Duodenal mucosa (tissue), 2 donors: ENCODE measurements at regions not wholly inside any gene's neighbourhood (a gene's known extent, or its start where the extent isn't known, plus 50 kb on each side); places are given as distances from the start of the nearest gene placed in this dataset.

ENCODE experiments used
- H3K27ac ChIP-seq: one replicate; pipeline ENCODE4 v1.7.0; 2013; ENCODE audit warnings: low read depth, low read length
- H3K27me3 ChIP-seq, 2 donors: one replicate each; pipeline ENCODE4 v1.7.0; 2013; ENCODE audit warnings: low read length in 2 of 2, control low read depth in 1 of 2; ENCODE audit not compliant: insufficient read depth in 2 of 2, control insufficient read depth in 1 of 2
- H3K36me3 ChIP-seq, 2 donors: one replicate each; pipeline ENCODE4 v1.7.0; 2013; ENCODE audit warnings: low read length in 2 of 2, control low read depth in 1 of 2; ENCODE audit not compliant: insufficient read depth in 2 of 2, control insufficient read depth in 1 of 2
- H3K4me1 ChIP-seq, 2 donors: one replicate each; pipeline ENCODE4 v1.7.0; 2013; ENCODE audit warnings: low read length in 2 of 2, control low read depth in 1 of 2; ENCODE audit not compliant: insufficient read depth in 2 of 2, control insufficient read depth in 1 of 2
- H3K4me3 ChIP-seq, 2 donors: one replicate each; pipeline ENCODE4 v1.7.0; 2013; ENCODE audit warnings: low read length in 2 of 2, low read depth in 1 of 2
- H3K9ac ChIP-seq, 2 donors: one replicate each; pipeline ENCODE4 v1.7.0; 2013; ENCODE audit warnings: low read length in 2 of 2, low read depth in 1 of 2
- H3K9me3 ChIP-seq, 2 donors: one replicate each; pipeline ENCODE4 v1.7.0; 2013; ENCODE audit warnings: low read length in 2 of 2, control low read depth in 1 of 2; ENCODE audit not compliant: control insufficient read depth in 1 of 2

GRCh38 chr3:72280876-72281275 lies 495.9 kb upstream of the PROK2 start:
- no peak overlapping the region for H3K4me3 ChIP-seq
- H3K27ac ChIP-seq, result no peak overlapping the region
- peaks cover 0 to 5% of the 10 kb centered on the region in 2 donors for H3K27me3 ChIP-seq
- peaks cover 0 to 5% of the 10 kb centered on the region in 2 donors for H3K9me3 ChIP-seq
- H3K36me3 ChIP-seq, result no peaks in the 10 kb centered on the region
- no peak overlapping the region for H3K9ac ChIP-seq
- no peaks in the 10 kb centered on the region for H3K4me1 ChIP-seq

DNA sequence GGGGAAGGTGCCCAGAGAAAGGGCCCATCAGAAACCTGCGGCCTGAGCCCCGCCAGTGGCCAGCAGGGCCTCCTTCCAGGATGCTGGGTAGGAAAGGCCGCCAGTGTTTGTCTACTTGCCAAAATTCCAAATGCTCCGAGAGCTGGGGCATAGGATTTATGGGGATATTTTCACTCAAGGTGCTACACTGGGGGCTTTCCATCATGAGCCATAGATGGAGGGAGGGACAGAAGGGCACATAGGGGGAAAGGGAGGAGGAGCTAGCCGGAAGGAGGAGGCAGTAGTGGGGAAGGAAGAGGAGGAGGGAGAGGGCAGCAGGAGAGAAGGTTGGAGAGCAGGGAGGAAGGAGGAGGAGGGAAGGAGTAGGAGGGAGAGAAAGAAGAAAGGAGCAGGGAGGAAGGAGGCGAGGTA lies 494.7 kb upstream of the PROK2 start:
- Histone ChIP-seq H3K36me3 (no peaks in the 10 kb centered on the region), H3K4me3 (no peak overlapping the region), H3K27ac (no peak overlapping the region), H3K9me3 (peaks cover 0 to 5% of the 10 kb centered on the region in 2 donors), H3K27me3 (peaks cover 0 to 5% of the 10 kb centered on the region in 2 donors), H3K9ac (no peak overlapping the region), H3K4me1 (peaks cover 3 to 6% of the 10 kb centered on the region in 2 donors)

DNA sequence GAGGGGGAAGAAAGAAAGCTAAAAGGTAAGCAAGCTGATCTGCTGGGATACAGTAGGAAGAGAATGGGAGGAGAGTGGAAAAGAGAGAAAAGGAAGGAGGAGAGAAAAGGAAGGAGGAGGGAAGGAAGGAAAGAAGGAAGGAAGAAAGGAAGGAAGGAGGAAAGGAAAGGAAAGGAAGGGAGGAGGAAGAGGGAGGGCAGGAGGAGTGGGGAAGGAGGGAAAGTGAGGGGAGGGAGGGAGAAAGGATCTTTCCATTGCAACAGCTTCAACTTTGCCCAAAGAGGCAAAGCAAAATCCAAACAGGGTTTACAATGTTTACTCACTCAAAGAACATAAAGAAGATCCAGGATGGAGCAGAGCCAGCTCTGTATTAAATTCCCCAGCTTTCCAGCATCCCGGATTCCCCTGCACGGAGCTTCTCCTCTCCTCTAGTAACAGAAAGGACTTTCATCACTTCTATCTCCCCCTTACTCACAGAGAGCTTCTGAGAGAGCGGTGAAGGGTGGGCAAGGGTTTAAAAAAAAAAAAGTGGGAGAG lies 494.2 kb upstream of the PROK2 start:
- H3K36me3 ChIP-seq, result no peaks in the 10 kb centered on the region
- H3K9me3 ChIP-seq, result peaks cover 0 to 5% of the 10 kb centered on the region in 2 donors
- H3K27ac ChIP-seq, result no peak overlapping the region
- H3K27me3 ChIP-seq, result peaks cover 0 to 5% of the 10 kb centered on the region in 2 donors
- H3K4me3 ChIP-seq, result no peak overlapping the region
- H3K4me1 ChIP-seq, result peaks cover 8 to 11% of the 10 kb centered on the region in 2 donors
- H3K9ac ChIP-seq, result no peak overlapping the region

GRCh38 chr3:72278349-72279067 lies 493.6 kb upstream of the PROK2 start:
- H3K27me3 ChIP-seq, result peaks cover 0 to 5% of the 10 kb centered on the region in 2 donors
- H3K9me3 ChIP-seq, result peaks cover 0 to 5% of the 10 kb centered on the region in 2 donors
- no peak overlapping the region for H3K27ac ChIP-seq
- H3K9ac ChIP-seq, result no peak overlapping the region
- H3K4me1 ChIP-seq, result peaks cover 11 to 17% of the 10 kb centered on the region in 2 donors
- H3K4me3 ChIP-seq, result no peak overlapping the region
- H3K36me3 ChIP-seq, result no peaks in the 10 kb centered on the region

GRCh38 chr3:72277710-72278109 lies 492.8 kb upstream of the PROK2 start:
- peaks cover 11 to 19% of the 10 kb centered on the region in 2 donors for H3K4me1 ChIP-seq
- peaks cover 0 to 4% of the 10 kb centered on the region in 2 donors for H3K9me3 ChIP-seq
- H3K9ac ChIP-seq, result no peak overlapping the region

DNA sequence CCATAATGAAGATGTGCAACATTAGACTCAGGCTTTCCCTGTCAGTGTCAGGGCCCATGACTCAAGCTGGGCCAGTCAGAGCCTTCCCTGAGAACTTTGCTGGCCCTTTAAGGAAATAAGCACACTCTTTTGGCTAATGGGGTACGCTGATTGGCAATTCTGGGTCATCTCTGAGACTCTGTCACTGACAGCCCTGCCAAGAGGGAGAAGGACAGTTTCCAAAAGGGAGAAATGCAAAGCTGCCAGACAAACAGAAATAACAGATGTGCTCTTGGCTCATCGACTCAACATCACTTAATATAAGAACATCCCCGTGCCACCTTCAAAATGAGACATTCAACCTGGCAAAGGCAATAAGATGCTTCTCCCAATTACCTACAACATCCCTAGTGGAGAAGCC lies 491.9 kb upstream of the PROK2 start:
- no peak overlapping the region for H3K9ac ChIP-seq
- no peak overlapping the region for H3K27ac ChIP-seq
- no peak overlapping the region for H3K4me3 ChIP-seq
- H3K9me3 ChIP-seq, result no peaks in the 10 kb centered on the region
- H3K27me3 ChIP-seq, result peaks cover 0 to 5% of the 10 kb centered on the region in 2 donors
- H3K36me3 ChIP-seq, result no peaks in the 10 kb centered on the region
- peaks cover 11 to 19% of the 10 kb centered on the region in 2 donors for H3K4me1 ChIP-seq

More at GRCh38 chr3:72277710-72278109, 492.8 kb upstream of the PROK2 start:
- Histone ChIP-seq H3K36me3 (no peaks in the 10 kb centered on the region), H3K27me3 (peaks cover 0 to 5% of the 10 kb centered on the region in 2 donors), H3K4me3 (no peak overlapping the region), H3K27ac (no peak overlapping the region)

DNA sequence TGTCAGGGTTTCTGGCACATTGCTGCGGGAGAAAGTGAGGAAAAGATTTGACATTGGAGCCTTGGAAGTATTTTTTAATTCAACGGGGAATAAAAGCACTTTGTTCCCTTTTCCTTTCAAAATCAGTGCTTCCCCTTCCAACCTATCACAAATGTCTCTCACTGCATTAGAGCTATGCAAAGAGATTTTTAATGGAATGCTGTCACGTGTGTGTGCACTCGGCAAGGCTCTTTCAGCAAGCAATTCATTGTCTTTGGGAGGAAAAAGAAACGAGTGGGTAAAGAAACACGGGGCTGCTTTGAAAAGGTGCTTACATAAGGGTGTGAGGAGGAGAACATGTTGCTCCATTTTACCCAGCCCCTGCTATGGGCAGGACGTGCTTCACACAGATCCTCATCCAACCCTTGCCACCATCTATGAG lies 490.4 kb upstream of the PROK2 start:
- no peak overlapping the region for H3K9ac ChIP-seq
- H3K4me3 ChIP-seq, result no peak overlapping the region
- no peak overlapping the region for H3K27ac ChIP-seq
- no peaks in the 10 kb centered on the region for H3K27me3 ChIP-seq
- H3K4me1 ChIP-seq, result peaks cover 17 to 22% of the 10 kb centered on the region in 2 donors
- no peaks in the 10 kb centered on the region for H3K36me3 ChIP-seq
- no peaks in the 10 kb centered on the region for H3K9me3 ChIP-seq

- no peak overlapping the region for H3K9ac ChIP-seq
- H3K9me3 ChIP-seq, result no peaks in the 10 kb centered on the region
- no peaks in the 10 kb centered on the region for H3K27me3 ChIP-seq
- H3K36me3 ChIP-seq, result no peaks in the 10 kb centered on the region
- peaks cover 23 to 27% of the 10 kb centered on the region in 2 donors for H3K4me1 ChIP-seq
- H3K4me3 ChIP-seq, result peak overlapping the region; percentile 17 to 36
- no peak overlapping the region for H3K27ac ChIP-seq
Measured at GRCh38 chr3:72274493-72275330, 489.8 kb upstream of the PROK2 start.

GRCh38 chr3:72273615-72274014 lies 488.7 kb upstream of the PROK2 start:
- Histone ChIP-seq H3K27me3 (no peaks in the 10 kb centered on the region), H3K9me3 (no peaks in the 10 kb centered on the region), H3K9ac (no peak overlapping the region), H3K4me3 (no peak overlapping the region), H3K27ac (no peak overlapping the region), H3K36me3 (no peaks in the 10 kb centered on the region), H3K4me1 (peaks cover 28 to 32% of the 10 kb centered on the region in 2 donors)

DNA sequence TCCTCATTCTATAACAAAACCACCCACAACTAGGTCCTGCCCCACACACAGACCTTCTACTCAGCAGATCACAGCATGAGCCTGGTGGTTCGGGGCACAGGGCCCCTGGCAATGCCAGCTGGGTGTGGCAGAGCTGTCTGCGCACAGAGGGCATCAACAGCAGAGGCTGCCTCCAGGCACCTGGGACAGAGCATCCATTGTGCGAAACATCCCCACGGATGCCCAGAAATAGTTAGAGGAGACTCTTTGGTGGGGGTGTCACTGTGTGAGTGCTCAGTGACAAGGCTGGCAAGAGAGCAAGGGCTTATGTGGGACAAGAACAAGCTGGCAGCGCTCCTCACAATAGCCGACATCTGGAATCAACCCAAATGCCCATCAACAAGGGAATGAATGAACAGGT lies 487.4 kb upstream of the PROK2 start:
- Histone ChIP-seq H3K36me3 (no peaks in the 10 kb centered on the region), H3K27ac (no peak overlapping the region), H3K9ac (no peak overlapping the region), H3K4me1 (peaks cover 28 to 32% of the 10 kb centered on the region in 2 donors), H3K27me3 (no peaks in the 10 kb centered on the region), H3K9me3 (no peaks in the 10 kb centered on the region), H3K4me3 (no peak overlapping the region)
